Type B pancreatic cell (in vitro differentiated cells): ENCODE measurements at regions not wholly inside any gene's neighbourhood (a gene's known extent, or its start where the extent isn't known, plus 50 kb on each side); places are given as distances from the start of the nearest gene placed in this dataset.

Experiments
- DNase-seq: peaks from one replicate; pipeline ENCODE4 v3.0.0; 2021; ENCODE audit warnings: mixed read lengths; ENCODE audit not compliant: unreplicated experiment; ENCODE audit errors: extremely low spot score
- H3K27ac Mint-ChIP-seq: 2 replicates; pipeline ENCODE4 v1.8.0; 2021; ENCODE audit warnings: mild to moderate bottlenecking, mixed read lengths
- H3K27me3 Mint-ChIP-seq: 2 replicates; pipeline ENCODE4 v1.8.0; 2021; ENCODE audit warnings: mixed read lengths
- H3K36me3 Mint-ChIP-seq: 2 replicates; pipeline ENCODE4 v1.8.0; 2021; ENCODE audit warnings: mixed read lengths
- H3K4me1 Mint-ChIP-seq: one replicate; pipeline ENCODE4 v1.8.0; 2021; ENCODE audit warnings: mixed read lengths; ENCODE audit not compliant: unreplicated experiment
- H3K4me3 Mint-ChIP-seq: 2 replicates; pipeline ENCODE4 v1.8.0; 2021; ENCODE audit warnings: mild to moderate bottlenecking, mixed read lengths
- H3K9me3 Mint-ChIP-seq: 2 replicates; pipeline ENCODE4 v1.8.0; 2021; ENCODE audit warnings: mixed read lengths
- CTCF ChIP-seq: fragments of 200-600 bp; sonication (generic); conservative IDR thresholded peaks from 2 replicates; pipeline ENCODE4 v1.5.0; 2021; ENCODE audit warnings: antibody characterized with exemption, mild to moderate bottlenecking

GRCh38 chr2:217698691-217699090, 304.1 kb downstream of the TNS1 start:
- no peak for TF ChIP-seq CTCF
- no peak overlapping the region for H3K27ac Mint-ChIP-seq
- no peaks in the 10 kb centered on the region for H3K27me3 Mint-ChIP-seq

GRCh38 chr2:217695033-217695520, 307.7 kb downstream of the TNS1 start:
- peaks cover 11% of the 10 kb centered on the region for H3K9me3 Mint-ChIP-seq
- H3K4me1 Mint-ChIP-seq = peaks cover 22% of the 10 kb centered on the region
- H3K4me3 Mint-ChIP-seq = no peak overlapping the region
- no peak for TF ChIP-seq CTCF
- peak overlapping the region; percentile 65 for H3K27ac Mint-ChIP-seq
- no peaks in the 10 kb centered on the region for H3K36me3 Mint-ChIP-seq
- no peaks in the 10 kb centered on the region for H3K27me3 Mint-ChIP-seq
- no peak for DNase-seq

More at GRCh38 chr2:217698691-217699090, 304.1 kb downstream of the TNS1 start:
- H3K36me3 Mint-ChIP-seq = no peaks in the 10 kb centered on the region
- H3K4me1 Mint-ChIP-seq = peaks cover 7% of the 10 kb centered on the region
- H3K9me3 Mint-ChIP-seq = no peaks in the 10 kb centered on the region
- DNase-seq = no peak
- H3K4me3 Mint-ChIP-seq = no peak overlapping the region

- Mint-ChIP-seq H3K9me3 (peaks cover 11% of the 10 kb centered on the region), H3K4me3 (no peak overlapping the region), H3K27ac (peak overlapping the region; percentile 27), H3K4me1 (peaks cover 22% of the 10 kb centered on the region), H3K27me3 (no peaks in the 10 kb centered on the region), H3K36me3 (no peaks in the 10 kb centered on the region)
- no peak for TF ChIP-seq CTCF
- no peak for DNase-seq
Observed at GRCh38 chr2:217694291-217694690, 308.5 kb downstream of the TNS1 start.

- Mint-ChIP-seq H3K27me3 (no peaks in the 10 kb centered on the region), H3K9me3 (peaks cover 11% of the 10 kb centered on the region), H3K4me1 (peaks cover 22% of the 10 kb centered on the region), H3K36me3 (no peaks in the 10 kb centered on the region), H3K4me3 (no peak overlapping the region), H3K27ac (no peak overlapping the region)
- no peak for DNase-seq
- TF ChIP-seq CTCF = no peak
Observed at GRCh38 chr2:217693363-217693762, 309.4 kb downstream of the TNS1 start.

GRCh38 chr2:217691920-217692666, 310.7 kb downstream of the TNS1 start:
- no peaks in the 10 kb centered on the region for H3K36me3 Mint-ChIP-seq
- DNase-seq = no peak
- H3K27me3 Mint-ChIP-seq = no peaks in the 10 kb centered on the region
- peaks cover 22% of the 10 kb centered on the region for H3K4me1 Mint-ChIP-seq
- no peak overlapping the region for H3K4me3 Mint-ChIP-seq
- no peak for TF ChIP-seq CTCF
- peaks cover 11% of the 10 kb centered on the region for H3K9me3 Mint-ChIP-seq
- no peak overlapping the region for H3K27ac Mint-ChIP-seq
